Right lobe of liver (tissue), 4 donors: ENCODE measurements at regions not wholly inside any gene's neighbourhood (a gene's known extent, or its start where the extent isn't known, plus 50 kb on each side); places are given as distances from the start of the nearest gene placed in this dataset.
"Not testable (repeated sequence)": the region's sequence is repeated elsewhere in the genome, so short reads cannot be mapped to it uniquely, and the experiment has no call there.

ENCODE experiments used
- POLR2A ChIP-seq: fragments of 450-650 bp; IDR thresholded peaks from one replicate; pipeline ENCODE4 v1.6.1; 2017; ENCODE audit warnings: antibody characterized with exemption, mild to moderate bottlenecking
- TF ChIP-seq, protein P1 (sequence below), 4 donors: fragments of 200-600 bp in 3 of 4; fragments of 450-650 bp in 1 of 4; IDR thresholded peaks; one replicate each; pipeline versions ENCODE4 v1.5.1 to v1.8.0; 2016 to 2022; ENCODE audit warnings: antibody characterized with exemption in 4 of 4, mild to moderate bottlenecking in 2 of 4
- donor health status: DM: no; HTN: no; CAD: no.
- donor health status: DM: no; HTN: no; CAD: no.
- donor health status: DM: no; HTN: yes; CAD: no.

- not testable (repeated sequence) for TF ChIP-seq POLR2A
- TF ChIP-seq, protein P1, sequence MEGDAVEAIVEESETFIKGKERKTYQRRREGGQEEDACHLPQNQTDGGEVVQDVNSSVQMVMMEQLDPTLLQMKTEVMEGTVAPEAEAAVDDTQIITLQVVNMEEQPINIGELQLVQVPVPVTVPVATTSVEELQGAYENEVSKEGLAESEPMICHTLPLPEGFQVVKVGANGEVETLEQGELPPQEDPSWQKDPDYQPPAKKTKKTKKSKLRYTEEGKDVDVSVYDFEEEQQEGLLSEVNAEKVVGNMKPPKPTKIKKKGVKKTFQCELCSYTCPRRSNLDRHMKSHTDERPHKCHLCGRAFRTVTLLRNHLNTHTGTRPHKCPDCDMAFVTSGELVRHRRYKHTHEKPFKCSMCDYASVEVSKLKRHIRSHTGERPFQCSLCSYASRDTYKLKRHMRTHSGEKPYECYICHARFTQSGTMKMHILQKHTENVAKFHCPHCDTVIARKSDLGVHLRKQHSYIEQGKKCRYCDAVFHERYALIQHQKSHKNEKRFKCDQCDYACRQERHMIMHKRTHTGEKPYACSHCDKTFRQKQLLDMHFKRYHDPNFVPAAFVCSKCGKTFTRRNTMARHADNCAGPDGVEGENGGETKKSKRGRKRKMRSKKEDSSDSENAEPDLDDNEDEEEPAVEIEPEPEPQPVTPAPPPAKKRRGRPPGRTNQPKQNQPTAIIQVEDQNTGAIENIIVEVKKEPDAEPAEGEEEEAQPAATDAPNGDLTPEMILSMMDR (IDR thresholded peaks at IDR 0.05), result not testable (repeated sequence)
Measured at GRCh38 chr18:43787721-43788120, 510.4 kb upstream of the SYT4 start.
